ENCODE measurements at regions not wholly inside any gene's neighbourhood (a gene's known extent, or its start where the extent isn't known, plus 50 kb on each side); places are given as distances from the start of the nearest gene placed in this dataset.

DNA sequence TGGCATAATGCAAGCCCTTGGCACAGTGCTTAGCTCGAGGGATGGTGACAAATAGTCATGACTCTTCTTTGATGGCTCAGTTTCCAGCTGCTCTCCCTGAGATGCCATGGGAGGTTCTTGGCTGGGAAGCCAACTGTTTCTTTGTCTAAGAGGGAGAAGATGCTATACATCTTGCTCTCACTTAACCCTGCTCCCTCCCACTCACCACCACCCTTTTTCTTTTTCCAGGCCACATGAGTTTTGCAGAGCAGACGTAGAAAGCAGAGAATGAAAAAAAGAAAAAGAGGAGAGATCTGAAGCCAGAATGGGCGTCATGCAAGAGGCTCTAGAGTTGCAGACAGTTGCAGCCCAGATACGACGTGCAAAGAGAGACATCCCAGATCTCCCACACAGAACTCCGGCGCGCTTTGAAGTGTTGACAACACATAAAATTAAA is 160.5 kb downstream of the FGF18 start:
- Histone ChIP-seq H3K4me2 (ENCODE audit: low read length) (no peak overlapping the region), H3K9ac (ENCODE audit: low read length) (no peak overlapping the region), H3K4me3 (ENCODE audit: low read length) (no peak overlapping the region), H4K20me1 (ENCODE audit: insufficient read depth) (no peaks in the 10 kb centered on the region), H3F3A (ENCODE audit: insufficient read depth, low read length, poor library complexity, severe bottlenecking) (no peaks in the 10 kb centered on the region), H3K9me2 (ENCODE audit: insufficient read depth, low read length) (no peaks in the 10 kb centered on the region), H3K79me2 (replicated peaks; ENCODE audit: insufficient read depth, low read length) (no peaks in the 10 kb centered on the region), H3K36me3 (ENCODE audit: insufficient read depth, low read length) (no peaks in the 10 kb centered on the region), H3K27me3 (ENCODE audit: insufficient read depth, low read depth, low read length) (no peaks in the 10 kb centered on the region), H3K9me3 (ENCODE audit: low read length) (no peaks in the 10 kb centered on the region), H3K27ac (ENCODE audit: low read length) (no peak overlapping the region), H2AFZ (ENCODE audit: low read depth, low read length) (no peak overlapping the region)
- TF ChIP-seq, protein P1, sequence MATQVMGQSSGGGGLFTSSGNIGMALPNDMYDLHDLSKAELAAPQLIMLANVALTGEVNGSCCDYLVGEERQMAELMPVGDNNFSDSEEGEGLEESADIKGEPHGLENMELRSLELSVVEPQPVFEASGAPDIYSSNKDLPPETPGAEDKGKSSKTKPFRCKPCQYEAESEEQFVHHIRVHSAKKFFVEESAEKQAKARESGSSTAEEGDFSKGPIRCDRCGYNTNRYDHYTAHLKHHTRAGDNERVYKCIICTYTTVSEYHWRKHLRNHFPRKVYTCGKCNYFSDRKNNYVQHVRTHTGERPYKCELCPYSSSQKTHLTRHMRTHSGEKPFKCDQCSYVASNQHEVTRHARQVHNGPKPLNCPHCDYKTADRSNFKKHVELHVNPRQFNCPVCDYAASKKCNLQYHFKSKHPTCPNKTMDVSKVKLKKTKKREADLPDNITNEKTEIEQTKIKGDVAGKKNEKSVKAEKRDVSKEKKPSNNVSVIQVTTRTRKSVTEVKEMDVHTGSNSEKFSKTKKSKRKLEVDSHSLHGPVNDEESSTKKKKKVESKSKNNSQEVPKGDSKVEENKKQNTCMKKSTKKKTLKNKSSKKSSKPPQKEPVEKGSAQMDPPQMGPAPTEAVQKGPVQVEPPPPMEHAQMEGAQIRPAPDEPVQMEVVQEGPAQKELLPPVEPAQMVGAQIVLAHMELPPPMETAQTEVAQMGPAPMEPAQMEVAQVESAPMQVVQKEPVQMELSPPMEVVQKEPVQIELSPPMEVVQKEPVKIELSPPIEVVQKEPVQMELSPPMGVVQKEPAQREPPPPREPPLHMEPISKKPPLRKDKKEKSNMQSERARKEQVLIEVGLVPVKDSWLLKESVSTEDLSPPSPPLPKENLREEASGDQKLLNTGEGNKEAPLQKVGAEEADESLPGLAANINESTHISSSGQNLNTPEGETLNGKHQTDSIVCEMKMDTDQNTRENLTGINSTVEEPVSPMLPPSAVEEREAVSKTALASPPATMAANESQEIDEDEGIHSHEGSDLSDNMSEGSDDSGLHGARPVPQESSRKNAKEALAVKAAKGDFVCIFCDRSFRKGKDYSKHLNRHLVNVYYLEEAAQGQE (IDR thresholded peaks at IDR 0.05; ENCODE audit: borderline replicate concordance): no peak
- TF ChIP-seq, protein P2, sequence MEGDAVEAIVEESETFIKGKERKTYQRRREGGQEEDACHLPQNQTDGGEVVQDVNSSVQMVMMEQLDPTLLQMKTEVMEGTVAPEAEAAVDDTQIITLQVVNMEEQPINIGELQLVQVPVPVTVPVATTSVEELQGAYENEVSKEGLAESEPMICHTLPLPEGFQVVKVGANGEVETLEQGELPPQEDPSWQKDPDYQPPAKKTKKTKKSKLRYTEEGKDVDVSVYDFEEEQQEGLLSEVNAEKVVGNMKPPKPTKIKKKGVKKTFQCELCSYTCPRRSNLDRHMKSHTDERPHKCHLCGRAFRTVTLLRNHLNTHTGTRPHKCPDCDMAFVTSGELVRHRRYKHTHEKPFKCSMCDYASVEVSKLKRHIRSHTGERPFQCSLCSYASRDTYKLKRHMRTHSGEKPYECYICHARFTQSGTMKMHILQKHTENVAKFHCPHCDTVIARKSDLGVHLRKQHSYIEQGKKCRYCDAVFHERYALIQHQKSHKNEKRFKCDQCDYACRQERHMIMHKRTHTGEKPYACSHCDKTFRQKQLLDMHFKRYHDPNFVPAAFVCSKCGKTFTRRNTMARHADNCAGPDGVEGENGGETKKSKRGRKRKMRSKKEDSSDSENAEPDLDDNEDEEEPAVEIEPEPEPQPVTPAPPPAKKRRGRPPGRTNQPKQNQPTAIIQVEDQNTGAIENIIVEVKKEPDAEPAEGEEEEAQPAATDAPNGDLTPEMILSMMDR (IDR thresholded peaks at IDR 0.05; ENCODE audit: poor library complexity, severe bottlenecking): no peak
- TF ChIP-seq TAF1 (IDR thresholded peaks at IDR 0.05; ENCODE audit: low read depth) (no peak), MXI1 (conservative IDR thresholded peaks at IDR 0.05; ENCODE audit: poor library complexity, severe bottlenecking) (no peak), EP300 (conservative IDR thresholded peaks at IDR 0.05; ENCODE audit: poor library complexity, severe bottlenecking) (no peak), EZH2 (IDR thresholded peaks at IDR 0.05; ENCODE audit: borderline replicate concordance, insufficient read depth, low read length, poor library complexity, severe bottlenecking) (no peak)

DNA sequence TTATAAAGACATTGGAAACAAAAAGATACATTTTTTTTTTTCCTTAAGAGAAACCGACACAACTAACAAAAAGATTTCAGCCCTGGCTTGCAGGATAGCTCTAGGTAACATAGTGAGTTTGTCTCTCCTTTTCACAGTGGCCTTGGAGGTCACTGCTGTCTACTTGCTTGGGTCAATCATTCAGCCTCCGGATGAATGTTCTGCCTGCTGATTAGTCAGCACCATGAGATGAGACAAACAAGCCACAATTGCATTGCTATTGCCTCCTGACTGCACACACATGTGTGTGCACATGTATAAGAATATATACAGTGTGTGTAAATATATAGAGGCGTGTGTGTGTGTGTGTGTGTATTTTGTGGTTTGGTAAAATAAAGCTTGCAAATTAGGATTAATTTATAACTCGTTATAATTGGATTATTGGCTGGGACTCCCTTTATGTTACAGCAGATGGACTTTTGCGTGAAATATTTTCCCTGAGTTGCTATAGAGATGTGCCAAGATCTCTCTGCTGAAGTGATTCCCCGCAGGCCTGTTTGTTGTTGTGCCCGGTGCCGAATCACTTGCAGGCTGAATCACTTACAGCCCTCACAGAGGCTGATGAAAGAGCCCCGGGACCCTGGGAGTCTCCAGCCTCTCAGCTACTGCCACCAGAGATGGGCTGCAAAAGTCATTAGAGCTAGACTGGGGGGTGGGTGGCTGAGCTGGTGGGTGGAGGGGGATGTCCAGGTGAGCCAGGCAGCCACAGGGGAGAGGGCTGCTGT is 161.2 kb downstream of the FGF18 start:
- no peak overlapping the region for H3K9ac ChIP-seq (ENCODE audit: low read length)
- no peak overlapping the region for H3K27ac ChIP-seq (ENCODE audit: low read length)
- no peak overlapping the region for H2AFZ ChIP-seq (ENCODE audit: low read depth, low read length)
- no peak overlapping the region for H3K4me2 ChIP-seq (ENCODE audit: low read length)
- no peaks in the 10 kb centered on the region for H3K9me2 ChIP-seq (ENCODE audit: insufficient read depth, low read length)
- no peaks in the 10 kb centered on the region for H3K79me2 ChIP-seq (replicated peaks; ENCODE audit: insufficient read depth, low read length)
- H3F3A ChIP-seq (ENCODE audit: insufficient read depth, low read length, poor library complexity, severe bottlenecking): no peaks in the 10 kb centered on the region
- H4K20me1 ChIP-seq (ENCODE audit: insufficient read depth): no peaks in the 10 kb centered on the region
- H3K27me3 ChIP-seq (ENCODE audit: insufficient read depth, low read depth, low read length): no peaks in the 10 kb centered on the region
- no peaks in the 10 kb centered on the region for H3K36me3 ChIP-seq (ENCODE audit: insufficient read depth, low read length)
- TF ChIP-seq SMC3 (conservative IDR thresholded peaks at IDR 0.05; ENCODE audit: poor library complexity) (no peak), MXI1 (conservative IDR thresholded peaks at IDR 0.05; ENCODE audit: poor library complexity, severe bottlenecking) (no peak), EP300 (conservative IDR thresholded peaks at IDR 0.05; ENCODE audit: poor library complexity, severe bottlenecking) (no peak), POLR2AphosphoS5 (IDR thresholded peaks at IDR 0.05) (no peak), EZH2 (IDR thresholded peaks at IDR 0.05; ENCODE audit: borderline replicate concordance, insufficient read depth, low read length, poor library complexity, severe bottlenecking) (no peak), RAD21 (conservative IDR thresholded peaks at IDR 0.05) (no peak), TAF1 (IDR thresholded peaks at IDR 0.05; ENCODE audit: low read depth) (no peak)
- TF ChIP-seq, protein P2 (IDR thresholded peaks at IDR 0.05; ENCODE audit: poor library complexity, severe bottlenecking): no peak
- TF ChIP-seq, protein P1 (IDR thresholded peaks at IDR 0.05; ENCODE audit: borderline replicate concordance): no peak
- no peak overlapping the region for H3K4me3 ChIP-seq (ENCODE audit: low read length)
- H3K9me3 ChIP-seq (ENCODE audit: low read length): no peaks in the 10 kb centered on the region

Data from neural cell (in vitro differentiated cells).